ENCODE measurements at regions not wholly inside any gene's neighbourhood (a gene's known extent, or its start where the extent isn't known, plus 50 kb on each side); places are given as distances from the start of the nearest gene placed in this dataset.

- intact Hi-C loops (cut with micrococcal nuclease), result no loop called here
- WGBS (ENCODE audit: insufficient coverage), result 85% methylated on average over 1 of the region's 3 CpGs
- H3K4me3 Mint-ChIP-seq, result no peak overlapping the region
Measured at GRCh38 chr10:123409426-123409825, 255.2 kb downstream of the BUB3 start.

GRCh38 chr10:123409884-123410283 is 255.7 kb downstream of the BUB3 start:
- intact Hi-C loops (cut with micrococcal nuclease), result no loop called here

More at GRCh38 chr10:123409426-123409825, 255.2 kb downstream of the BUB3 start:
- Histone ChIP-seq H2AFZ (ENCODE audit: insufficient read depth, low read depth, low read length, poor library complexity, severe bottlenecking) (no peak overlapping the region), H3K4me2 (replicated peaks; ENCODE audit: extremely low read depth, low read length, poor library complexity, severe bottlenecking) (no peak overlapping the region), H3K4me3 (replicated peaks in 1 of 3; ENCODE audit: low read depth in 2 of 3, low read length in 3 of 3) (no peak overlapping the region), H3K27me3 (ENCODE audit: control insufficient read depth in 2 of 2, insufficient read depth in 2 of 2, low read length in 2 of 2) (peaks cover 0 to 2% of the 10 kb centered on the region in 2 donors), H3K79me2 (ENCODE audit: insufficient read depth, low read length) (no peaks in the 10 kb centered on the region), H4K20me1 (ENCODE audit: insufficient read depth, low read length) (no peaks in the 10 kb centered on the region), H3K27ac (ENCODE audit: low read depth in 1 of 2, low read length in 2 of 2) (no peak overlapping the region), H3K36me3 (replicated peaks in 1 of 2; ENCODE audit: control insufficient read depth in 1 of 2, insufficient read depth in 2 of 2, low read length in 2 of 2) (no peaks in the 10 kb centered on the region), H3K4me1 (ENCODE audit: control insufficient read depth in 1 of 2, insufficient read depth in 2 of 2, low read length in 2 of 2) (peaks cover 0 to 6% of the 10 kb centered on the region in 2 donors), H3K9me3 (replicated peaks in 1 of 2; ENCODE audit: control insufficient read depth in 1 of 2, insufficient read depth in 1 of 2, low read length in 2 of 2) (peaks cover 0 to 9% of the 10 kb centered on the region in 2 donors), H3K9ac (ENCODE audit: insufficient read depth, low read length, poor library complexity, severe bottlenecking) (no peak overlapping the region)
- peaks cover 10 to 21% (median 15%) of the 10 kb centered on the region in 7 donors for H3K9me3 Mint-ChIP-seq
- TF ChIP-seq CTCF (IDR thresholded peaks at IDR 0.05), result no peak
- H3K36me3 Mint-ChIP-seq, result no peaks in the 10 kb centered on the region
- H3K27me3 Mint-ChIP-seq (ENCODE audit: low read depth in 3 of 3), result peaks cover 10 to 13% (median 13%) of the 10 kb centered on the region in 3 donors
- DNase-seq, result no peak
- H3K27ac Mint-ChIP-seq, result no peak overlapping the region
- H3K4me1 Mint-ChIP-seq, result peaks cover 13% of the 10 kb centered on the region

More at GRCh38 chr10:123409884-123410283, 255.7 kb downstream of the BUB3 start:
- Histone ChIP-seq H3K4me1 (ENCODE audit: control insufficient read depth in 1 of 2, insufficient read depth in 2 of 2, low read length in 2 of 2) (peaks cover 0 to 6% of the 10 kb centered on the region in 2 donors), H3K27ac (ENCODE audit: low read depth in 1 of 2, low read length in 2 of 2) (no peak overlapping the region), H3K79me2 (ENCODE audit: insufficient read depth, low read length) (no peaks in the 10 kb centered on the region), H3K9me3 (replicated peaks in 1 of 2; ENCODE audit: control insufficient read depth in 1 of 2, insufficient read depth in 1 of 2, low read length in 2 of 2) (peaks cover 0 to 4% of the 10 kb centered on the region in 2 donors), H3K9ac (ENCODE audit: insufficient read depth, low read length, poor library complexity, severe bottlenecking) (no peak overlapping the region), H3K4me3 (replicated peaks in 1 of 3; ENCODE audit: low read depth in 2 of 3, low read length in 3 of 3) (no peak overlapping the region), H3K36me3 (replicated peaks in 1 of 2; ENCODE audit: control insufficient read depth in 1 of 2, insufficient read depth in 2 of 2, low read length in 2 of 2) (no peaks in the 10 kb centered on the region), H3K27me3 (ENCODE audit: control insufficient read depth in 2 of 2, insufficient read depth in 2 of 2, low read length in 2 of 2) (peaks cover 0 to 2% of the 10 kb centered on the region in 2 donors), H3K4me2 (replicated peaks; ENCODE audit: extremely low read depth, low read length, poor library complexity, severe bottlenecking) (no peak overlapping the region), H4K20me1 (ENCODE audit: insufficient read depth, low read length) (no peaks in the 10 kb centered on the region), H2AFZ (ENCODE audit: insufficient read depth, low read depth, low read length, poor library complexity, severe bottlenecking) (no peak overlapping the region)
- Mint-ChIP-seq H3K4me3 (peak overlapping the region in 1 of 2 donors; percentile 33), H3K27ac (no peak overlapping the region), H3K9me3 (peaks cover 8 to 16% (median 12%) of the 10 kb centered on the region in 7 donors), H3K4me1 (peaks cover 13% of the 10 kb centered on the region), H3K27me3 (ENCODE audit: low read depth in 3 of 3) (peaks cover 10 to 13% (median 13%) of the 10 kb centered on the region in 3 donors), H3K36me3 (no peaks in the 10 kb centered on the region)
- no peak for TF ChIP-seq CTCF (IDR thresholded peaks at IDR 0.05)
- no peak for DNase-seq
- WGBS (ENCODE audit: insufficient coverage), result 92% methylated on average over 4 of the region's 6 CpGs
